Middle frontal gyrus (tissue), 1 donor: ENCODE measurements at regions not wholly inside any gene's neighbourhood (a gene's known extent, or its start where the extent isn't known, plus 50 kb on each side); places are given as distances from the start of the nearest gene placed in this dataset.

Source experiments
- DNase-seq: peaks from one replicate; pipeline ENCODE4 v3.0.0-alpha.2; 2015; ENCODE audit warnings: low spot score; ENCODE audit errors: extremely low spot score

GRCh38 chr5:54772684-54773083, 212.7 kb downstream of the ESM1 start:
- no peak for DNase-seq

GRCh38 chr5:54772231-54772630, 213.2 kb downstream of the ESM1 start:
- DNase-seq: no peak

GRCh38 chr5:54769746-54770145, 215.6 kb downstream of the ESM1 start:
- DNase-seq: no peak

GRCh38 chr5:54769072-54769471, 216.3 kb downstream of the ESM1 start:
- no peak for DNase-seq

GRCh38 chr5:54766748-54767147, 218.6 kb downstream of the ESM1 start:
- DNase-seq: no peak

GRCh38 chr5:54765165-54766028, 220.0 kb downstream of the ESM1 start:
- DNase-seq: no peak

GRCh38 chr5:54764102-54765090, 221.0 kb downstream of the ESM1 start:
- DNase-seq: no peak

GRCh38 chr5:54761213-54761701, 224.1 kb downstream of the ESM1 start:
- DNase-seq: no peak

- DNase-seq: no peak
Measured at GRCh38 chr5:54760182-54760935, 225.0 kb downstream of the ESM1 start.

- DNase-seq: no peak
Measured at GRCh38 chr5:54758038-54758437, 227.4 kb downstream of the ESM1 start.

GRCh38 chr5:54757541-54757940, 227.9 kb downstream of the ESM1 start:
- no peak for DNase-seq

- no peak for DNase-seq
Measured at GRCh38 chr5:54756796-54757402, 228.5 kb downstream of the ESM1 start.

GRCh38 chr5:54756301-54756700, 229.1 kb downstream of the ESM1 start:
- no peak for DNase-seq

- no peak for DNase-seq
Measured at GRCh38 chr5:54754878-54755277, 230.5 kb downstream of the ESM1 start.

GRCh38 chr5:54754420-54754819, 231.0 kb downstream of the ESM1 start:
- no peak for DNase-seq

- no peak for DNase-seq
Measured at GRCh38 chr5:54753753-54754152, 231.6 kb downstream of the ESM1 start.

GRCh38 chr5:54753034-54753433, 232.4 kb downstream of the ESM1 start:
- no peak for DNase-seq

GRCh38 chr5:54748527-54748926, 231.0 kb downstream of the SNX18 start:
- DNase-seq: no peak

- DNase-seq: no peak
Measured at GRCh38 chr5:54746777-54747398, 229.3 kb downstream of the SNX18 start.

GRCh38 chr5:54746346-54746745, 228.8 kb downstream of the SNX18 start:
- no peak for DNase-seq
